Kasumi-1 (cell line): ENCODE measurements at regions not wholly inside any gene's neighbourhood (a gene's known extent, or its start where the extent isn't known, plus 50 kb on each side); places are given as distances from the start of the nearest gene placed in this dataset.
"Not testable (repeated sequence)": the region's sequence is repeated elsewhere in the genome, so short reads cannot be mapped to it uniquely, and the experiment has no call there.

Experiments used
- DNase-seq, 2 experiments: peaks; one replicate each; lab custom pipeline; 2025; lab: John Stamatoyannopoulos, UW

DNA sequence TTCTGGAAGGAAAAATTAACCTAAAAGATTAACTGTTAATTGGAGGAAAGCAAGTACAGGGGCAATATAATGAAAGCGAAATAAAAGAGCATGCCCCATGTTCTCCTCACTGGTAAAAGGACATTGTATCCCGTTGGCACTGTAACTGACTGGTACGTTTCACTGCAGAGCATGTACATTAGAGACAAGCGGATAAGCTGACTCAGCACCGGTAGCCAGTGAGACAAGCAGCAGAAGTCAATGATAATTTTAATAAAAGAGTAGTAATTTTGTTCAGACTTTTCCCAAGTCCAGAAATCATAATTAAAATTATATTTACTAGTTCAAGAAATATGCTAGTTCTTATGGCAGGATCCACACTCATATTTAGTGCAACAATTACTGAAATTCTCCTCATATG is 161.5 kb upstream of the VWC2 start:
- no peak for DNase-seq

DNA sequence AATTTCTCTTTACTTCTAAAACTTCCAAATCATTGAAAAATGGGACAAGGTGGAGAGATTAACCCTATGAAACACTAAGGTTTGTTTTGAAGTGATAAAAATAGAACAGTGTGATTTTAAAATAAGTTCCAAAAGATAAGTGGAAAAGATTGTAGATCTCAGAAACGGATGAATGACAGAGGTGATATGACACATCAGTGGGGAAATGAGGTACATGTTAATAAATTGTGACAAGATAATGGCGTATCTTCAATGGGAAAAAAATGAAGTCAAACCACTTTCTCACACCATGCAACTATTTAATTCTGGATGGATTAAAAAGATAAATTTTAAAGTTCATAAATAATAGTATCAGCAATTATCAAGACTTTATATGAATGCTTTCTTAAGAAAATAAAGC is 159.7 kb upstream of the VWC2 start:
- no peak for DNase-seq

DNA sequence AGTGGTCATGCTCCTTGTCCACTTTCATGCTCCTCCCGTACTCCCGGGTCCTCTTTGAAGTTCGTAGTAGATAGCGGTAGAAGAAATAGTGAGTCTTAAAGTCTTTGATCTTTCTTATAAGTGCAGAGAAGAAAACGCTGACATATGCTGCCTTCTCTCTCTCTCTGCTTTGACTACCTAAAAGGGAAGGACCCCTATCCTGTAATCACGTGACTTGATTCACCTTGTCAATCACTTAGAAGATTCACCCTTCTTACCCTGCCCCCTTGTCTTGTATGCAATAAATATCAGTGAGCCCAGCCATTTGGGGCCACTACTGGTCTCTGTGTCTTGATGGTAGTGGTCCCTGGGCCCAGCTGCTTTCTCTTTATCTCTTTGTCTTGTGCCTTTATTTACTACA is 158.5 kb upstream of the VWC2 start:
- DNase-seq, result not testable (repeated sequence)

DNA sequence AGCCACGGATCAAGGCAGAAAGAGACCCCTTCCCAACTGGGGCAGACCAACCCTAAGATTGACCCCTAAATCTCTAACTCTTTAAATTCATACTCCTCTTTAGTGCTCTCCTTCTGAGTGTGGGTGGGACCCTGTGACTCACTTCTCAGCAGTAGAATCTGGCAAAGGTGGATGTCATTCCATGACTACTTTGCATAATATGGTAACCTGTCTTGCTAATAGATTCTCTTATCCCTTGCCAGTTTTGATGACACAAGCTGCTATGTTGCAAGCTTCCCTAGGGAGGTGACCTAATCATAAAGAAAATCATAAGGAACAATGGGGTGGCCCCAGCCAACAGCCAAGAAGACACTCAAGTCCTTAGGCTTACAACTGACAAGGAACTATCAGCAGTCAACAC is 155.4 kb upstream of the VWC2 start:
- no peak for DNase-seq

DNA sequence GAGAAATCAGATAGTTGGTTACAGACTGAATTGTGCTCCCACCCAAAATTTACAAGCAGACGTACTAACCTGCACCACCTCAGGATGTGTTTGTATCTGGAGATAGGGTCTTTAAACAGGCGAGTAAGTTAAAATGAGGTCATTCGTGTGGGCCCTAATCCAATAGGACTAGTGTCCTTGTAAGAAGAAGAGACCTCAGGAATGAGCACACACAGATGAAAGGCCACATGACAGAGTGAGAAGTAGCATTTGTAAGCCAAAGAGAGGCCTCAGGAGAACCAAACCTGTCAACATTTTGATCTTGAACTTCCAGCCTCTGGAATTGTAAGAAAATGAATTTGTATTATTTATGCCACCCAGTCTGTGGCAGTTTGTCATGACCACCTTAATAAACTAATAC is 149.5 kb upstream of the VWC2 start:
- DNase-seq, result no peak

DNA sequence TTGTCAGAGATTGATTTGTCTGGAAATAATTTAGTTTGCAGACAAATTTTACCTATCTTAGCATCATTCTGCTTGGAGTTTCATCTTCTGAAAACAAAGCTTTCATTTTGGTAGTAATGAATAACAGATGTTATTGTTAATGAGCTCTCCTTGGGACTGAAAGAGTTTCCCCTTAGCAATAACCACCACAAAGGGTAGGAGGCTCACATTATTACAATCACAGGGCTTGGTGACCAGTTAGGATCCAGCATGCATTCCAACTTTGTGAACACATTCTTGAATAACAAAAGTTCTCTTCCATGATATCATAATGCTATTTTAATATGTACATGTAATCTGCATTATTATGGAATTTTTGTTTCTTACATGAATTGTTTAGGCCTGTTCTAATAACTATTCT is 148.8 kb upstream of the VWC2 start:
- no peak for DNase-seq

DNA sequence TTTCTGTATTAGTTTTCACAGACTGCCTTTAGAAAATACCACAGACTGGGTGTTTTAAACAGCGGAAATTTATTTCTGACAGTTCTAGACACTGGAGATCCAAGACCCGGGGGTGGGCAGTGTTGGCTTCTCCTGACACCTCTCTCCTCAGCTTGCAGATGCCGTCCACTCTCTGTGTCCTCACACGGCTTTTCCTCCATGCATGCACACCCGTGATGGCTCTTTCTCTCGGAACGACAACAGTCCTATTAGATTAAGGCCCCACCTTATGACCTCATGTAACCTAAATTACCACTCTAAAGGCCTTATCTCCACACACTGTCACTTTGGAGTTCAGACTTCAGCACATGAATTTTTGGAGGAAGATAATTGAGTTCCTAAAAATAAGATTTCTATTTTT is 142.9 kb upstream of the VWC2 start:
- no peak for DNase-seq

DNA sequence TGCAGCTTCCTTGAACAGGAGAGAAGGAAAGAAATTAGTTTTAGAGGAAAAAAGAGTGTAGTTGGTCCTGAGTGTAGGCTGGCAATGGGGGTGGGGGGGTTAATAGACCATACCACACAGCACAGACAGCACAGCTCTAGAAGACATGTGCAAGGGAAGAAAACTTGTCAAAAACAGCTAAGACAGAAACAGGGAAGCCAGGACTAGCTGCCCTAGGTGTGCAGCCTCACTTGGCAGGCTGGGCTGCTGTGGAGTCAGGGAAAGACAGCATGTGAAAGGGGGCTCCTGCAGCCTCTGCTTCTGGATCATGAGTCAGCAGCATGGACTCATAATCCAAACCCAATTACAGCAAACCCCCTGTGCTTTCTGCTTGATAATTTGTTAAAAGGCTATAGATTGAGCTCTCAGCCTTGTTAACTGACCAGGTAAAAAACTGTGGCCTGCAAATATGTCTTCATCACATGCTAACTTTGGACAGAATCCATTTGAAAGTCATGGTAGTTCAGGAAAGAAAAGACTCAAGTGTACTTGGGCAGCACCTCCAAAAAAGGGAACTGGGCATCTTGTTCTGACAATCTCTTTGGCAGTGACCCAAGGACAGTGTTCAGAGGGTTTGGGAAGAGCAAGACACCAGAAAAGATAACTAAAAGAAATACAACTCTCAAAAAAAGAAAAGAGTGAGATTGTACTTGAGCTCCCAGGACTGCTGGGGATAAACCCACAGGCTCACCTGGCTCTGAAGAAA is 142.2 kb upstream of the VWC2 start:
- DNase-seq, result peak in 1 of 2 experiments; percentile 6

DNA sequence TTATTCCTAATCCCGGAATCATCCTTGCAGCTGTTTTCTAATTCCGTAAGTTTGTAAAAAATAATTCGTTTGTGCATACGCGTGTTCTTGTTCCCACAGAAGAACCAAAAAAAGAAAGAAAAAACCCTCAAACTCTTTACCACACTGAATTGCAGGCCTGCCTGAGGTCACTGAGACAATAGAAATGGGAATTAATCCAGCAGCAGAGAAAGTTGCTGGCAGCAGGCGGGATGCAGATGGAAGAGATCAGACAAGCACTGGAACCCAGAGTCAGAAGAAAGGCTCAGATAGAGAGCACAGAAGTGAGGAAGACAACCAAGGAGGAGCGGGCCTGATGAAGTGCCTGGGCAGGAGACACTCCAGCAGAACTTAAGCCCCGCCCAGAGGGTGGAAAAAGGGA is 141.5 kb upstream of the VWC2 start:
- no peak for DNase-seq

DNA sequence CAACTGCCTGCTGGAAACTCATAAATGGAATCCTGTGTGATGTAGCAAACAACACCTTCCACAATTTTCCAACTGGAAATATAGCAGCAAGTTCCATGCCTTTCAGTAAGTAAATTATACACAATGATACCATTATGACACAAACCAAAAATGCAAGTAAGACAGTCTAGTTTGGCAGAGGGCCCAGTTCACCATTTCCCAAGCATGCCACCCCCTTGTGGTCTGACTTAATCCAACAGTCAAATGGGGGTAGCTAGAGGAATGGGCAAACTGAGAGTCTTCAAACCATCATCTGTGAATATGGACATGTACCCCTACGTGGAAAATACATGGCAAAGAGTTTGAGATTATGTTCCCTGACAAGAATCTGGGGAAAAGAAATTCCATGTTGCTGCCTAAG is 137.6 kb upstream of the VWC2 start:
- no peak for DNase-seq

DNA sequence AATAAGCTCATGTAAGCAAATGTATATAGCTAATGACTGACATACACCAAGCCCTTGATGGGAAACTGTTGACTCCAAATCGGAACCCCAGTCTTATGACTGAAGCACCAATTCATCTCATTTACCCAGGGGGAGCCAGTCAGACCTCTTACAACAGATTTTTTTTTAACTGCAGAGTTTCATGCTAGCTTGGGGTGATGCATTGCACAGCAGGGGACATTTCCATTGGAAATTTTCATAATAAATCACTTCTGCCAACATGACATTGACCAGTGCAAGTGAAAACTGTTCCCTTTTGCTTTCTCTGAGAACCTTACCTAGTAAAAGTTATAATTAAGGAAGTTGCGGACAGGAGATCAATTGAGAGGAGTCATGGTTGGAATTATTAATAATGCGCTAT is 137.0 kb upstream of the VWC2 start:
- DNase-seq, result no peak

DNA sequence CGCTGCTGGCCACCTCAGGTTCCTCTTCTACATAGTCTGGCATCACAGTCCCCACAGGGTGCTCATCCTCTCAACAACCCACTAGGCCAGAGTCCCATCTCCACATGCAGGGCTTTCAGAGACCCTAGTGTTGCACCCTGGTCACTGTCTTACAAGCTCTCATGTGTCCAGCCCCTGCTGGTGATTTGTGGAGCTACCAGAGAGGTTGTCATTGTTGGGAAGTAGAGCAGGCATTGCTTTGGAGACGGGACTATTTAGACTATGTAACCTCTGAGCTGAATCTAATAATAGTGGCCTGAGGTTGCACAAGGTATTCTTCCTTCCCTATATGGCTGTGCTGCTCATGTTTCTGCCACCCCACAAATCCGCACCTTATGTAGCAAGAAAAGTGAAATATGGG is 135.3 kb upstream of the VWC2 start:
- DNase-seq, result no peak

DNA sequence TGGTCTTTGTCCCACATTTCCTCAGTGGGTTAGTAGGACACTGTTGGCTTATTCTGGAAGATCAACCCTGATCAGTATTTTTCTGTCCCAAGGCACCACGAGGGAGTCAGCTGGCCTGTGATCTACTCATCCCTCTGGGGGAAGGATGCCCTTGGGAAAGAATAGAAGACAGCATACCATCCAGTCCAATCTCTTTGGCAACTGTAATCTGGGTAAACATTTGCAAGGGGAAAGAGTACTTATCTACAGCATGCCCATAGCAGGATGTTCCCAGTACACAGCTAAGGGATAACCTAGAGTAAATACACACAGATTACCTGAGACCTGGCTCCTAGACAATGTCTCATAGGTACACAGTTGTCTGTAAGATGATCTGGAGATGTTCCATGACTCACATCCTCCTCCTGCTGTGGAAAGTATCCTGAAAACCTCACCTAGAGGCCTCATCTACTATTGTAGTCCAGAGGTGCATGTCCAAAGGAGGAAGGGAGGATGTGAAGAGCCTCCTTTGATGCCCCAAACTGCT is 134.3 kb upstream of the VWC2 start:
- no peak for DNase-seq

DNA sequence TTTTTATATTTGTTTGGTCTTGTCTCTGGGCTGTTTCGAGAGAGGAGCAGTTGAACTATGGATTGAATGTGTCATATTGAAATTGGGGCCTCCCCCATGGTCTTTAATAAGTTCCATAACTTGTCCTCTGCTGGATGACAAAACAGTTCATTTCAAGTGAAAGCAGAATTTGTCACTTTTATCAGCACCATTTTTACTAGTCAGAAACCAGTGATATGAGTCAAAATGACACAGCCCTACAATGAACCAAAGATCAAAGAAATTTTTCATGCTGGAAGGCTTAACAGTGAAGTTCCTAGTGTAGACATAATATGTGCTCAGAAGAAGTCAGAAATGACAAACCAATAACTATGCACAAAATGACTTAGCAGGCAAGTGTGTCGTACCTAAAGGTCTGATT is 133.6 kb upstream of the VWC2 start:
- DNase-seq, result no peak

DNA sequence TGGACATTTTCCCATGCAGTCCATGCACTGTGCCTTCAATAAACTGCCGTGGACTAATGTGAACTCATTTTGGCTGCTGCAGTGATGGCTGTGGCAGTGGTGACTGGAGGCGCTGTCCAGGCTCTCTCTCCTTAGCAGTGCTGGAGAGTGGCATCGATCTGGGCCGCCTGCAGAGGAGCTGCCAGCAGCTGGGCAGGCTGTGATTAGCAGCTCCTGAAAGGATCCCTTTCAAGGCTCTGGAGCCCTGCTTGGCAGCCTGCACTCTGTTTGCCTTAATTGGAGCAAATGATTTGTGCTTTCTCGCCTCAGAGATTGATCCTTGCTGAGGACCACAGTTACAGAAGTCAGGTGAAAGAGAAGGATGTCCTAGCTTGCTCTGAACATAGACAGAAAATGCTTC is 130.1 kb upstream of the VWC2 start:
- no peak for DNase-seq

DNA sequence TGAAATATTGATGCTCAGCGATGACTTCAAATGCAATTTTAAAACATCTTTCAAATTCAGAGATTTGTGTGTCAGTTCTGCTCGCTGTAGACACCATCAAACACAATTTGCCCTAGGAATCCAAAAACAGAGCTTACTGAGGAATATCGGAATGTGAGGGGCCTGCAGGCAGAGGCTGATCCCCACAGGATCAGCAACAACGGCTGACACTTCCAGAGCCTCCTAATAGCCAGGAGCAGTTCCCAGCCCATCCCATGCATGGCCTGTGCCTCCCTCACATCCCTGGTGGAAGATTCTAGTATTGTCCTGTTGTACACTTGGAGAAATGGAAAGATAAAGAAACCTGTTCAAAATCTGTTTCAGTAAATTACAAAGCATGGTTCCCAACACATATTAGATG is 129.7 kb upstream of the VWC2 start:
- no peak for DNase-seq

DNA sequence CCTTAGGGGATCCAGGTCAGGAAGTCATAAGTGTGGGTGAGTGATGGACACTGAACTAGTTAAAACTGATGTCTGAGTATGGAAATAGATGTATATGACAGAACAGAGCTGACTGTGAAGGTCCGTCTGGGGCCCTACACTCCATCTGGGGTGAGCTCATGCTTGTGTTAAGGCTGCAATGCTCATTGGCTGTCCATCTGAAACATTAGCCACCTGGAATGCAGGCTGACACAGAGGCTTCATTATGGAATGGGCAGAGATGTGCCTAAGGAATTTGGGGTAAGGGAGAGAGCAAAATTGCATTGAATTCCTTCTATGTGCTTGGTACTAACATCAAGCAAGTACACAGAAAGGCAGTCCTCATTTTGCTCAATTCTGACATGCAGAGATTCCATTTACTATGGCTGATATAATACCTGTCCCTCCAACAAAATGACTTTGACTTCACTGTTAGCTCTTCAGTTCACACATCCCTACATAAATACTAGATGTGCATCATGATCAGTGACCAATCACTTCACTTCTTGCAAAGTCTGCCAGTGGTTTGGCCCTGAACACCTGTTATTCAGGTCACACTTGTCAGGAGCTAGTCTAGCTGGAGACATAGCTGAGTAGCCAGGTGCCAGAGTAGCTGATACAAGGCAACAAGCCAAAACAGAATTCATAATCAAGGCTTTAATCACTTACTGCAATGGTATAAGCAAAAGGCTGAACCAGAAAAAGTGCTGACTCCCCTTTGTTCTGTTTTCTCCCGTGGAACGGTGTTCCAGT is 128.9 kb upstream of the VWC2 start:
- DNase-seq, result no peak

DNA sequence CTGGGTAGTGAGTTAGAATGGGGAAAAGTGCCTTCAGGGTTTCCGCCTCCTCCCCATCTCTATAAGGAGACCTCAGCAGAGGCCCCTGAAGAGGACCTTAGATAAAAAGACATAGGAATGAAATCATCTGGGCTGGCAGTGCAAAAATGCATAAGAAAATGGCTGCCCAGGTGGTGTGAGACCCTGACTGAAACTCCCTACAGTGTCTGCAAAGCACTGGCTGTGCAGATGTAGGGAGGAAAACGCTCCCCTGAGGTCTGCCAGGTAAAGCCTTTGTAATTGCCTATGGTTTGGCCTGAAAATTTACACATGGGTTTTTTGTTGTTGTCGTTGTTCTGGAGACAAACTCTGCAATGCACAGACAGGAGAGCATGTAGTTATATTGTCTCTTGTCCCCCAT is 128.1 kb upstream of the VWC2 start:
- no peak for DNase-seq

DNA sequence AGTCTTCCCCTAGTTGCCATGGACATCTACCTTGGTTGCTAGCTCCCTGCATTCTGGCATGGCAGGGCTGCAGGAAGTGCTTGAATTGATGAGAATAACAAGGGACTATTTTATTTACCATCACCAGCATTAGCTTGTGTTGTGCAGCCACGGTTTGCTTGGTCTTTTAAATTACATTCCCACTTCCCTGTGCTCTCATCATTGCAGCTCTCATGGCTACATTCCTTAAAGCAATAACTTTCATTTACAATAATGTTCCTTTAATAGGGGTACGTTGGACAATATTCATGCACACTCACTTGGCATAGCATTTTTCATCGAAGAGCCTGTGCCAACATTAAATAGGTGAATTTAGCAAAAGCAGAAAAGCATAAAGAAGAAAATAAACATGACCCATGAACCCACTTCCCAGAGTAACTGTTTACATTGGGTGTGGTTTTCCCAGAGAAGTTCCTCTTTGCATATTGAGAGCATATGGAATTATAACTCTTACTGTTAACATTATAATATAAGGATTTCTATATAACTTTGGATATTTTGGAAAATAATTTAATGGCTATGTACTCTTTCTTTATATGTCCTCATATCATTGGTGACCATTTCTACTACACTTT is 113.2 kb upstream of the VWC2 start:
- DNase-seq, result no peak

DNA sequence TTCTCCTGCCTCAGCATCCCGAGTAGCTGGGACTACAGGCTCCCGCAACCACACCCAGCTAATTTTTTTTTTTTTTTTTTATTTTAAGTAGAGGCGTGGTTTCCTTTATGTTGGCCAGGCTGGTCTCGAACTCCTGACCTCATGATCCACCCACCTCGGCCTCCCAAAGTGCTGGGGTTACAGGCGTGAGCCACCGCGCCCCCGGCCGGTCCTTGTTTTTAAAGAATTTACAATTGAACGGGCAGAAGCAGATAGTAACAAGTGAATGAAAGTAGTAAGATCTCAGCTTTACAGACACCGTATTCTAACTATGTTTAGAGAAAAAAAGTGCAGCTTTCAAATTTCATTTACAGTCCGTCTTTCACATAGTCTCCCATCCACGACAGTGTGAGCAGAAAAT is 112.5 kb upstream of the VWC2 start:
- no peak for DNase-seq

DNA sequence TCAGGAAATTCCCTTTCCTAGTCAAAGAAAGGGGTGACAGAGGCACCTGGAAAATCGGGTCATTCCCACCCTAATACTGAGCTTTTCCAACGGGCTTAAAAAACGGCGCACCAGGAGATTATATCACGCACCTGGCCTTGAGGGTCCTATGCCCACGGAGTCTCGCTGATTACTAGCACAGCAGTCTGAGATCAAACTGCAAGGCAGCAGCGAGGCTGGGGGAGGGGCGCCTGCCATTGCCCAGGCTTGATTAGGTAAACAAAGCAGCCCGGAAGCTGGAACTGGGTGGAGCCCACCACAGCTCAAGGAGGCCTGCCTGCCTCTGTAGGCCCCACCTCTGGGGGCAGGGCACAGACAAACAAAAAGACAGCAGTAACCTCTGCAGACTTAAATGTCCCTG is 107.5 kb upstream of the VWC2 start:
- not testable (repeated sequence) for DNase-seq

DNA sequence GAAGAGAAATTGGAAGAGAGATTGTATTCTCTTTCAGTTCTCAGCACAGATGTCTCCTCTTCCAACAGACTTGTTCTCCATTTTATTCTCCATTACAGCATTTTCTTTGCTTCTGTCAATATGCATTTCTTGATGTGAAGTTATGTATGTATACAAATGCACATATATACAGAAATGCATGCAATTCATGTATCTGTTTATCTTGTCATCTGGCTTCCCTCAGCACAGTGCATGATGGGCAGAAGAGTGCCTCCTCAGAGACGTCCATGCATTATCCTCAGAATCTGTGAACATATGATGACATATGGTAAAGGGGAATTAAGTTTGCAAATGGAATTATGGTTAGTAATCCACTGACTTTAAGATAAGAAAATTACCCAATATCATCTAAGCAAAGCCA is 106.7 kb upstream of the VWC2 start:
- DNase-seq, result no peak

DNA sequence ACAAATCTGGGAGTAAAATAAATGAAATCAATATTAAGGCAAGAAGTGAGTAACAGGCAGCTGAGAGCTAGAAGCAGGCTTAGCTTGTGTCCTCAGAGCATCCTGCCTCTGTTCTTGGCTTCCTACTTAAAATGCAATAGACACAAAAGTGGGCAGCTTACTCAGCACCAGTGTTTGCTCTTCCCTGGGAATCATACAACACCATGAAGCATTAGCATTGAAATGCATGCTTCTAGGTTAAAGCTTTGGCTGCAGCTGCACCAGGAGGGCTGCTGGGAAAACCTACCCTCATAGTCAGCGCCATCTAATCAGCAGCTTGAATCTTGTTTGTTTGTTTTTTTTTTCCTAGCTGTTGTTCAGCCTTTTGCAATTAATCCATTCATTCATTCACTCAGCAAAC is 104.2 kb upstream of the VWC2 start:
- no peak for DNase-seq
